Loucy (cell line): ENCODE measurements at regions not wholly inside any gene's neighbourhood (a gene's known extent, or its start where the extent isn't known, plus 50 kb on each side); places are given as distances from the start of the nearest gene placed in this dataset.

ENCODE experiments used
- H2AFZ ChIP-seq: fragments of 200-600 bp; sonication (generic); 2 replicates; pipeline ENCODE4 v1.6.0; 2016; ENCODE audit warnings: antibody characterized with exemption, mild to moderate bottlenecking, low read length, moderate library complexity
- H3F3A ChIP-seq: fragments of 200-600 bp; 2 replicates; pipeline ENCODE4 v1.6.0; 2016; ENCODE audit warnings: antibody characterized with exemption, low read depth, mild to moderate bottlenecking
- H3K27me3 ChIP-seq: fragments of 200-600 bp; sonication (generic); 2 replicates; pipeline ENCODE4 v1.6.1; 2014; ENCODE audit warnings: low read length, mild to moderate bottlenecking; ENCODE audit not compliant: insufficient read depth, poor library complexity, severe bottlenecking
- H3K36me3 ChIP-seq: fragments of 200-600 bp; sonication (generic); 2 replicates; pipeline ENCODE4 v1.6.1; 2016; ENCODE audit warnings: low read length; ENCODE audit not compliant: insufficient read depth
- H3K4me1 ChIP-seq: fragments of 200-600 bp; sonication (generic); 2 replicates; pipeline ENCODE4 v1.5.1; 2014; ENCODE audit warnings: low read length, mild to moderate bottlenecking; ENCODE audit not compliant: insufficient read depth, poor library complexity, severe bottlenecking
- H3K4me2 ChIP-seq: fragments of 200-600 bp; sonication (generic); 2 replicates; pipeline ENCODE4 v1.6.0; 2014; ENCODE audit warnings: antibody characterized with exemption, low read length, low read depth, mild to moderate bottlenecking; ENCODE audit not compliant: poor library complexity, severe bottlenecking
- H3K4me3 ChIP-seq: fragments of 200-600 bp; sonication (generic); 2 replicates; pipeline ENCODE4 v1.5.1; 2014; ENCODE audit warnings: low read length, mild to moderate bottlenecking, mixed read lengths; ENCODE audit not compliant: poor library complexity, severe bottlenecking
- H3K79me2 ChIP-seq: fragments of 200-600 bp; sonication (generic); 2 replicates; pipeline ENCODE4 v1.6.1; 2014; ENCODE audit warnings: low read length; ENCODE audit not compliant: insufficient read depth
- H3K9ac ChIP-seq: fragments of 200-600 bp; sonication (generic); 2 replicates; pipeline ENCODE4 v1.6.0; 2014; ENCODE audit warnings: mild to moderate bottlenecking, low read depth, low read length, moderate library complexity; ENCODE audit not compliant: poor library complexity, severe bottlenecking
- H3K9me2 ChIP-seq: fragments of 200-600 bp; sonication (generic); replicated peaks from 2 replicates; pipeline ENCODE4 v1.6.1; 2016; ENCODE audit warnings: low read depth, low read length, mixed read lengths
- H3K9me3 ChIP-seq: fragments of 200-600 bp; sonication (generic); 2 replicates; pipeline ENCODE4 v1.6.1; 2014; ENCODE audit warnings: mild to moderate bottlenecking, antibody characterized with exemption, low read length, low read depth; ENCODE audit not compliant: insufficient read depth
- H4K20me1 ChIP-seq: fragments of 200-600 bp; sonication (generic); 2 replicates; pipeline ENCODE4 v1.6.0; 2014; ENCODE audit warnings: antibody characterized with exemption, low read length, mild to moderate bottlenecking; ENCODE audit not compliant: insufficient read depth, poor library complexity, severe bottlenecking
- CTCF ChIP-seq: fragments of 200-600 bp; sonication (generic); conservative IDR thresholded peaks from 2 replicates; pipeline ENCODE4 v1.5.1; 2014; ENCODE audit warnings: mild to moderate bottlenecking, antibody characterized with exemption, low read length
- EZH2phosphoT487 ChIP-seq: fragments of 200-600 bp; IDR thresholded peaks from 2 replicates; pipeline ENCODE4 v1.6.1; 2018; ENCODE audit warnings: antibody characterized with exemption, mild to moderate bottlenecking, moderate library complexity, borderline replicate concordance

- no peaks in the 10 kb centered on the region for H3K9me3 ChIP-seq
- H3F3A ChIP-seq: no peaks in the 10 kb centered on the region
- TF ChIP-seq CTCF: no peak
- TF ChIP-seq EZH2phosphoT487: no peak
- H3K9me2 ChIP-seq: no peaks in the 10 kb centered on the region
- H3K9ac ChIP-seq: no peak overlapping the region
- H3K27me3 ChIP-seq: no peaks in the 10 kb centered on the region
- H3K4me1 ChIP-seq: no peaks in the 10 kb centered on the region
- no peaks in the 10 kb centered on the region for H4K20me1 ChIP-seq
- H3K4me3 ChIP-seq: no peak overlapping the region
- no peak overlapping the region for H3K4me2 ChIP-seq
- no peaks in the 10 kb centered on the region for H3K79me2 ChIP-seq
- no peaks in the 10 kb centered on the region for H3K36me3 ChIP-seq
- no peak overlapping the region for H2AFZ ChIP-seq
Measured at GRCh38 chr4:38308728-38309311, 348.6 kb downstream of the PTTG2 start.

- no peak overlapping the region for H3K4me2 ChIP-seq
- no peaks in the 10 kb centered on the region for H4K20me1 ChIP-seq
- H2AFZ ChIP-seq: no peak overlapping the region
- H3K9me3 ChIP-seq: no peaks in the 10 kb centered on the region
- no peak overlapping the region for H3K9ac ChIP-seq
- no peaks in the 10 kb centered on the region for H3F3A ChIP-seq
- H3K27me3 ChIP-seq: no peaks in the 10 kb centered on the region
- H3K4me3 ChIP-seq: no peak overlapping the region
- no peaks in the 10 kb centered on the region for H3K79me2 ChIP-seq
- no peaks in the 10 kb centered on the region for H3K9me2 ChIP-seq
- TF ChIP-seq EZH2phosphoT487: no peak
- no peak for TF ChIP-seq CTCF
- no peaks in the 10 kb centered on the region for H3K36me3 ChIP-seq
- H3K4me1 ChIP-seq: no peaks in the 10 kb centered on the region
Measured at GRCh38 chr4:38309471-38309870, 349.3 kb downstream of the PTTG2 start.

- Histone ChIP-seq H3K36me3 (no peaks in the 10 kb centered on the region), H3K79me2 (no peaks in the 10 kb centered on the region), H3K9me3 (no peaks in the 10 kb centered on the region), H3K4me3 (no peak overlapping the region), H2AFZ (0 out of 2 replicates have a peak overlapping the region, but pooled peaks have one; percentile 13), H3K4me1 (no peaks in the 10 kb centered on the region), H3F3A (no peaks in the 10 kb centered on the region), H3K9me2 (no peaks in the 10 kb centered on the region), H3K27me3 (no peaks in the 10 kb centered on the region), H4K20me1 (no peaks in the 10 kb centered on the region), H3K9ac (no peak overlapping the region), H3K4me2 (no peak overlapping the region)
- TF ChIP-seq CTCF (no peak), EZH2phosphoT487 (no peak)
Measured at GRCh38 chr4:38310446-38311043, 350.3 kb downstream of the PTTG2 start.
